ENCODE measurements at regions not wholly inside any gene's neighbourhood (a gene's known extent, or its start where the extent isn't known, plus 50 kb on each side); places are given as distances from the start of the nearest gene placed in this dataset.

GRCh38 chr3:62951037-62951613 is 75.9 kb upstream of the CADPS start:
- TF ChIP-seq EZH2phosphoT487 (IDR thresholded peaks at IDR 0.05; ENCODE audit: borderline replicate concordance, low read depth, low read length) (no peak), CTCF (conservative IDR thresholded peaks at IDR 0.05; ENCODE audit: low read length) (no peak)
